H9 (cell line): ENCODE measurements at regions not wholly inside any gene's neighbourhood (a gene's known extent, or its start where the extent isn't known, plus 50 kb on each side); places are given as distances from the start of the nearest gene placed in this dataset.

Experiments used
- DNase-seq: peaks from one replicate; pipeline ENCODE4 v3.0.0-alpha.2; 2017
- H2AFZ ChIP-seq: one replicate; pipeline ENCODE4 v1.6.1; 2013; ENCODE audit warnings: mild to moderate bottlenecking, low read length, control low read depth, moderate library complexity
- H2AK5ac ChIP-seq: 2 replicates; pipeline ENCODE4 v1.6.1; 2013; ENCODE audit warnings: low read length, control low read depth, mixed read lengths; ENCODE audit not compliant: insufficient read length
- H2BK120ac ChIP-seq: one replicate; pipeline ENCODE4 v1.6.1; 2013; ENCODE audit warnings: low read depth, mild to moderate bottlenecking, low read length, control low read depth, inconsistent platforms; ENCODE audit not compliant: poor library complexity, severe bottlenecking
- H2BK12ac ChIP-seq: 2 replicates; pipeline ENCODE4 v1.6.1; 2013; ENCODE audit warnings: low read length, control low read depth, mixed read lengths, low read depth; ENCODE audit not compliant: insufficient read length
- H2BK15ac ChIP-seq: 2 replicates; pipeline ENCODE4 v1.6.1; 2013; ENCODE audit warnings: low read depth, low read length, control low read depth
- H2BK20ac ChIP-seq: one replicate; pipeline ENCODE4 v1.6.1; 2013; ENCODE audit warnings: low read depth, mild to moderate bottlenecking, low read length, control low read depth, inconsistent platforms; ENCODE audit not compliant: poor library complexity, severe bottlenecking
- H2BK5ac ChIP-seq: 2 replicates; pipeline ENCODE4 v1.6.1; 2013; ENCODE audit warnings: low read length, control low read depth, mixed read lengths; ENCODE audit not compliant: insufficient read length
- H3K14ac ChIP-seq: 2 replicates; pipeline ENCODE4 v1.6.1; 2013; ENCODE audit warnings: low read length, control low read depth; ENCODE audit not compliant: insufficient read depth
- H3K18ac ChIP-seq: 2 replicates; pipeline ENCODE4 v1.6.1; 2013; ENCODE audit warnings: low read depth, mild to moderate bottlenecking, mixed read lengths, low read length, control low read depth; ENCODE audit not compliant: insufficient read length
- H3K23ac ChIP-seq: 2 replicates; pipeline ENCODE4 v1.6.1; 2013; ENCODE audit warnings: low read length, control low read depth, mixed read lengths, low read depth; ENCODE audit not compliant: insufficient read length
- H3K23me2 ChIP-seq: 2 replicates; pipeline ENCODE4 v1.6.1; 2013; ENCODE audit warnings: low read depth, mild to moderate bottlenecking, mixed read lengths, low read length, control low read depth; ENCODE audit not compliant: insufficient read length, poor library complexity, severe bottlenecking
- H3K27ac ChIP-seq: 2 replicates; pipeline ENCODE4 v1.5.1; 2013; ENCODE audit warnings: low read length, control low read depth, mixed read lengths, low read depth; ENCODE audit not compliant: insufficient read length
- H3K27me3 ChIP-seq: 2 replicates; pipeline ENCODE4 v1.6.1; 2013; ENCODE audit warnings: low read length, control low read depth, inconsistent platforms; ENCODE audit not compliant: insufficient read depth
- H3K4ac ChIP-seq: 2 replicates; pipeline ENCODE4 v1.6.1; 2013; ENCODE audit warnings: low read depth, mild to moderate bottlenecking, control low read depth, inconsistent platforms, low read length, moderate library complexity
- H3K4me1 ChIP-seq: 2 replicates; pipeline ENCODE4 v1.6.1; 2013; ENCODE audit warnings: low read length, control low read depth, inconsistent platforms; ENCODE audit not compliant: insufficient read depth
- H3K4me2 ChIP-seq: 2 replicates; pipeline ENCODE4 v1.6.1; 2013; ENCODE audit warnings: low read length, control low read depth, mixed read lengths; ENCODE audit not compliant: insufficient read length, insufficient read depth
- H3K56ac ChIP-seq: 2 replicates; pipeline ENCODE4 v1.6.1; 2013; ENCODE audit warnings: low read depth, mild to moderate bottlenecking, mixed read lengths, low read length, control low read depth; ENCODE audit not compliant: insufficient read length
- H3K79me1 ChIP-seq: 2 replicates; pipeline ENCODE4 v1.6.1; 2013; ENCODE audit warnings: low read depth, mild to moderate bottlenecking, moderate library complexity, low read length, control low read depth, inconsistent platforms; ENCODE audit not compliant: insufficient read depth, poor library complexity, severe bottlenecking
- H3K79me2 ChIP-seq: 2 replicates; pipeline ENCODE4 v1.6.1; 2013; ENCODE audit warnings: low read length, control low read depth, inconsistent platforms; ENCODE audit not compliant: insufficient read depth
- H3K9ac ChIP-seq: 2 replicates; pipeline ENCODE4 v1.6.1; 2013; ENCODE audit warnings: low read length, control low read depth, mixed read lengths; ENCODE audit not compliant: insufficient read length; ENCODE audit errors: extremely low read depth
- H3K9me3 ChIP-seq: one replicate; pipeline ENCODE4 v1.6.1; 2013; ENCODE audit warnings: low read depth, low read length, inconsistent platforms; ENCODE audit not compliant: control insufficient read depth
- H3T11ph ChIP-seq: one replicate; pipeline ENCODE4 v1.6.1; 2013; ENCODE audit warnings: mild to moderate bottlenecking, low read length, control low read depth, inconsistent platforms
- H4K20me1 ChIP-seq: one replicate; pipeline ENCODE4 v1.6.1; 2013; ENCODE audit not compliant: control insufficient read depth, insufficient read length, insufficient read depth
- H4K5ac ChIP-seq: 2 replicates; pipeline ENCODE4 v1.6.1; 2013; ENCODE audit warnings: low read depth, mild to moderate bottlenecking, mixed read lengths, low read length, control low read depth; ENCODE audit not compliant: insufficient read length
- H4K8ac ChIP-seq: replicated peaks from 2 replicates; pipeline ENCODE4 v1.6.1; 2013; ENCODE audit warnings: low read length, control low read depth, mixed read lengths, low read depth; ENCODE audit not compliant: insufficient read length
- H4K91ac ChIP-seq: 2 replicates; pipeline ENCODE4 v1.6.1; 2013; ENCODE audit warnings: low read depth, mild to moderate bottlenecking, moderate library complexity, mixed read lengths, low read length, control low read depth; ENCODE audit not compliant: insufficient read length
- H3K27ac Mint-ChIP-seq, 3 experiments: 2 replicates in 2 of 3; 3 replicates in 1 of 3; pipeline ENCODE4 v1.8.0; 2020 to 2021; ENCODE audit warnings: mixed read lengths in 3 of 3, mild to moderate bottlenecking in 1 of 3, moderate library complexity in 1 of 3
- H3K27me3 Mint-ChIP-seq: 2 replicates; pipeline ENCODE4 v1.8.0; 2021; ENCODE audit warnings: low read depth, mild to moderate bottlenecking, moderate library complexity, mixed read lengths
- H3K36me3 Mint-ChIP-seq, 3 experiments: 2 replicates in 2 of 3; 3 replicates in 1 of 3; pipeline ENCODE4 v1.8.0; 2020 to 2021; ENCODE audit warnings: low read depth in 3 of 3, mixed read lengths in 3 of 3; ENCODE audit not compliant: insufficient read depth in 1 of 3
- H3K4me1 Mint-ChIP-seq, 2 experiments: 2 replicates each; pipeline ENCODE4 v1.8.0; 2020; ENCODE audit warnings: mixed read lengths in 2 of 2
- H3K4me3 Mint-ChIP-seq, 2 experiments: 2 replicates in 1 of 2; 3 replicates in 1 of 2; pipeline ENCODE4 v1.8.0; 2020 to 2021; ENCODE audit warnings: mild to moderate bottlenecking in 2 of 2, mixed read lengths in 2 of 2, moderate library complexity in 1 of 2
- H3K9me3 Mint-ChIP-seq, 2 experiments: 2 replicates in 1 of 2; 3 replicates in 1 of 2; pipeline ENCODE4 v1.8.0; 2020; ENCODE audit warnings: mild to moderate bottlenecking in 2 of 2, mixed read lengths in 2 of 2, moderate library complexity in 1 of 2
- CTCF ChIP-seq: fragments of 200-600 bp; sonication (generic); conservative IDR thresholded peaks from 3 replicates; pipeline ENCODE4 v1.8.0; 2021; ENCODE audit warnings: antibody characterized with exemption, mild to moderate bottlenecking
- WGBS: extraction: QIAGEN DNeasy Blood & Tissue Kit; methylation state at CpG from one replicate; pipeline ENCODE4 v1.1.7; 2013; ENCODE audit warnings: missing lambda C conversion rate, low lambda C conversion rate, mixed read lengths; ENCODE audit not compliant: insufficient read length; ENCODE audit errors: extremely low coverage; 5-methylcytosine and 5-hydroxymethylcytosine counted together

- no peak overlapping the region for H3K27ac ChIP-seq
- Mint-ChIP-seq H3K27me3 (no peaks in the 10 kb centered on the region; the same call in 1 of the 2 replicates), H3K9me3 (no peaks in the 10 kb centered on the region), H3K4me1 (peaks cover 7 to 8% of the 10 kb centered on the region in 2 experiments), H3K4me3 (no peak overlapping the region), H3K36me3 (no peaks in the 10 kb centered on the region), H3K27ac (no peak overlapping the region)
- H2BK5ac ChIP-seq = no peak overlapping the region
- no peak overlapping the region for H3K4ac ChIP-seq
- H3K56ac ChIP-seq = no peak overlapping the region
- no peak overlapping the region for H2AFZ ChIP-seq
- no peaks in the 10 kb centered on the region for H3K9me3 ChIP-seq
- H3T11ph ChIP-seq = no peak overlapping the region
- no peak overlapping the region for H2BK12ac ChIP-seq
- H3K14ac ChIP-seq = no peak overlapping the region
- no peak overlapping the region for H4K8ac ChIP-seq
- no CpG with 5 or more reads among the region's 4 CpGs for WGBS
- H3K79me1 ChIP-seq = no peaks in the 10 kb centered on the region
- H4K91ac ChIP-seq = no peak overlapping the region
- H3K18ac ChIP-seq = no peak overlapping the region
- no peak for TF ChIP-seq CTCF
- H3K9ac ChIP-seq = no peak overlapping the region
- no peaks in the 10 kb centered on the region for H3K23me2 ChIP-seq
- no peaks in the 10 kb centered on the region for H3K79me2 ChIP-seq
- H4K5ac ChIP-seq = no peak overlapping the region
- no peak for DNase-seq
- H3K23ac ChIP-seq = no peak overlapping the region
- no peak overlapping the region for H2BK20ac ChIP-seq
- no peak overlapping the region for H2BK120ac ChIP-seq
- no peak overlapping the region for H2BK15ac ChIP-seq
- no peak overlapping the region for H2AK5ac ChIP-seq
- H4K20me1 ChIP-seq = no peaks in the 10 kb centered on the region
- no peak overlapping the region for H3K4me2 ChIP-seq
- H3K4me1 ChIP-seq = no peaks in the 10 kb centered on the region
- H3K27me3 ChIP-seq = no peaks in the 10 kb centered on the region
These were observed 147.9 kb upstream of the GAREM1 start for GRCh38 chr18:32618546-32618945.
